ENCODE measurements at regions not wholly inside any gene's neighbourhood (a gene's known extent, or its start where the extent isn't known, plus 50 kb on each side); places are given as distances from the start of the nearest gene placed in this dataset.

GRCh38 chr3:177574222-177574856, 377.1 kb upstream of the TBL1XR1 start:
- peak overlapping the region; percentile 39 for H3K4me2 ChIP-seq (ENCODE audit: insufficient read depth, low read length)
- H3K9me3 ChIP-seq (ENCODE audit: low read depth, low read length) = no peaks in the 10 kb centered on the region
- H3K79me2 ChIP-seq (ENCODE audit: insufficient read depth, low read length) = no peaks in the 10 kb centered on the region
- no peak overlapping the region for H3K27ac ChIP-seq (ENCODE audit: low read depth, low read length)
- H3K36me3 ChIP-seq (ENCODE audit: insufficient read depth, low read length) = no peaks in the 10 kb centered on the region
- no peaks in the 10 kb centered on the region for H4K20me1 ChIP-seq (ENCODE audit: insufficient read depth, low read length)
- TF ChIP-seq CTCF (IDR thresholded peaks at IDR 0.05; ENCODE audit: extremely low read depth, low read depth, low read length) = no peak
- no peaks in the 10 kb centered on the region for H3K27me3 ChIP-seq (ENCODE audit: insufficient read depth, low read length)
- no peak overlapping the region for H3K4me3 ChIP-seq (ENCODE audit: insufficient read depth, low read length)
- H2AFZ ChIP-seq (ENCODE audit: low read length) = peak overlapping the region; percentile 78
- H3K4me1 ChIP-seq (ENCODE audit: insufficient read depth, low read length) = peaks cover 13% of the 10 kb centered on the region
- peak; percentile 91 for DNase-seq (ENCODE audit: insufficient read length, low spot score, missing footprints)

GRCh38 chr3:177576746-177577145, 379.5 kb upstream of the TBL1XR1 start:
- peak overlapping the region; percentile 41 for H2AFZ ChIP-seq (ENCODE audit: low read length)
- H3K36me3 ChIP-seq (ENCODE audit: insufficient read depth, low read length) = no peaks in the 10 kb centered on the region
- H3K4me2 ChIP-seq (ENCODE audit: insufficient read depth, low read length) = no peak overlapping the region
- H4K20me1 ChIP-seq (ENCODE audit: insufficient read depth, low read length) = no peaks in the 10 kb centered on the region
- no peak for DNase-seq (ENCODE audit: insufficient read length, low spot score, missing footprints)
- no peaks in the 10 kb centered on the region for H3K27me3 ChIP-seq (ENCODE audit: insufficient read depth, low read length)
- H3K4me1 ChIP-seq (ENCODE audit: insufficient read depth, low read length) = peaks cover 13% of the 10 kb centered on the region
- H3K27ac ChIP-seq (ENCODE audit: low read depth, low read length) = no peak overlapping the region
- H3K79me2 ChIP-seq (ENCODE audit: insufficient read depth, low read length) = no peaks in the 10 kb centered on the region
- no peak for TF ChIP-seq CTCF (IDR thresholded peaks at IDR 0.05; ENCODE audit: extremely low read depth, low read depth, low read length)
- no peaks in the 10 kb centered on the region for H3K9me3 ChIP-seq (ENCODE audit: low read depth, low read length)
- H3K4me3 ChIP-seq (ENCODE audit: insufficient read depth, low read length) = no peak overlapping the region

GRCh38 chr3:177578488-177578887, 381.2 kb upstream of the TBL1XR1 start:
- Histone ChIP-seq H3K27ac (ENCODE audit: low read depth, low read length) (no peak overlapping the region), H3K27me3 (ENCODE audit: insufficient read depth, low read length) (no peaks in the 10 kb centered on the region), H3K4me2 (ENCODE audit: insufficient read depth, low read length) (no peak overlapping the region), H4K20me1 (ENCODE audit: insufficient read depth, low read length) (no peaks in the 10 kb centered on the region), H2AFZ (ENCODE audit: low read length) (no peak overlapping the region), H3K4me1 (ENCODE audit: insufficient read depth, low read length) (peaks cover 13% of the 10 kb centered on the region), H3K36me3 (ENCODE audit: insufficient read depth, low read length) (no peaks in the 10 kb centered on the region), H3K4me3 (ENCODE audit: insufficient read depth, low read length) (no peak overlapping the region), H3K9me3 (ENCODE audit: low read depth, low read length) (no peaks in the 10 kb centered on the region), H3K79me2 (ENCODE audit: insufficient read depth, low read length) (no peaks in the 10 kb centered on the region)
- DNase-seq (ENCODE audit: insufficient read length, low spot score, missing footprints) = no peak
- TF ChIP-seq CTCF (IDR thresholded peaks at IDR 0.05; ENCODE audit: extremely low read depth, low read depth, low read length) = no peak

- Histone ChIP-seq H3K4me2 (ENCODE audit: insufficient read depth, low read length) (no peak overlapping the region), H3K4me3 (ENCODE audit: insufficient read depth, low read length) (no peak overlapping the region), H3K9me3 (ENCODE audit: low read depth, low read length) (no peaks in the 10 kb centered on the region), H3K27me3 (ENCODE audit: insufficient read depth, low read length) (no peaks in the 10 kb centered on the region), H3K79me2 (ENCODE audit: insufficient read depth, low read length) (no peaks in the 10 kb centered on the region), H2AFZ (ENCODE audit: low read length) (no peak overlapping the region), H3K4me1 (ENCODE audit: insufficient read depth, low read length) (peaks cover 7% of the 10 kb centered on the region), H3K27ac (ENCODE audit: low read depth, low read length) (no peak overlapping the region), H3K36me3 (ENCODE audit: insufficient read depth, low read length) (no peaks in the 10 kb centered on the region), H4K20me1 (ENCODE audit: insufficient read depth, low read length) (no peaks in the 10 kb centered on the region)
- no peak for TF ChIP-seq CTCF (IDR thresholded peaks at IDR 0.05; ENCODE audit: extremely low read depth, low read depth, low read length)
- no peak for DNase-seq (ENCODE audit: insufficient read length, low spot score, missing footprints)
These were observed 382.1 kb upstream of the TBL1XR1 start for GRCh38 chr3:177579419-177579818.

Data from osteoblast (primary cell).